PC-9 (cell line): ENCODE measurements at regions not wholly inside any gene's neighbourhood (a gene's known extent, or its start where the extent isn't known, plus 50 kb on each side); places are given as distances from the start of the nearest gene placed in this dataset.

Experiments used
- BruUV-seq: library from RNA; stranded (reverse); fragments of 400-500 nt; replicated peaks from 2 replicates; lab custom pipeline; 2021; lab: Mats Ljungman, UMichigan
- CTCF ChIA-PET: fragments of 300-600 bp; sonication (Branson Sonifier 250); formaldehyde crosslinking; loops from one replicate; lab custom pipeline; 2022; ENCODE audit warnings: antibody characterized with exemption; lab: Charles Lee
- POLR2A ChIA-PET: fragments of 300-600 bp; sonication (Branson Sonifier 250); formaldehyde crosslinking; loops from one replicate; lab custom pipeline; 2022; ENCODE audit warnings: antibody characterized with exemption; ENCODE audit not compliant: unreplicated experiment; lab: Charles Lee
- DNase-seq, 2 experiments: peaks; one replicate each; pipeline versions ENCODE4 v3.0.0 to v3.0.0-alpha.2; 2015 to 2022; ENCODE audit warnings: mixed read lengths in 1 of 2
- H2AFZ ChIP-seq: fragments of 200-600 bp; sonication (generic); 2 replicates; pipeline ENCODE4 v1.8.1; 2017; ENCODE audit warnings: antibody characterized with exemption
- H3F3A ChIP-seq: fragments of 200-600 bp; sonication (generic); 2 replicates; pipeline ENCODE4 v1.8.1; 2017; ENCODE audit warnings: antibody characterized with exemption, mild to moderate bottlenecking, low read depth; ENCODE audit not compliant: insufficient read depth
- H3K27ac ChIP-seq: fragments of 200-600 bp; sonication (generic); 2 replicates; pipeline ENCODE4 v1.6.1; 2016; ENCODE audit warnings: mixed run types
- H3K27me3 ChIP-seq: fragments of 200-600 bp; sonication (generic); 2 replicates; pipeline ENCODE4 v1.6.1; 2016; ENCODE audit warnings: low read depth, mixed run types; ENCODE audit not compliant: insufficient read depth
- H3K36me3 ChIP-seq: fragments of 200-600 bp; sonication (generic); 2 replicates; pipeline ENCODE4 v1.6.1; 2016; ENCODE audit warnings: low read depth, mixed run types
- H3K4me1 ChIP-seq: fragments of 200-600 bp; sonication (generic); replicated peaks from 2 replicates; pipeline ENCODE4 v1.6.1; 2016; ENCODE audit warnings: mixed run types; ENCODE audit not compliant: insufficient read depth
- H3K4me2 ChIP-seq: fragments of 200-600 bp; sonication (generic); 2 replicates; pipeline ENCODE4 v1.6.1; 2017; ENCODE audit warnings: mixed run types
- H3K4me3 ChIP-seq: fragments of 200-600 bp; sonication (generic); 2 replicates; pipeline ENCODE4 v1.6.1; 2016; ENCODE audit warnings: mixed run types
- H3K79me2 ChIP-seq: fragments of 200-600 bp; sonication (generic); 2 replicates; pipeline ENCODE4 v1.6.1; 2017; ENCODE audit warnings: low read depth, mixed run types
- H3K9me2 ChIP-seq: fragments of 200-600 bp; sonication (generic); 2 replicates; pipeline ENCODE4 v1.8.1; 2017; ENCODE audit warnings: mild to moderate bottlenecking; ENCODE audit not compliant: insufficient read depth
- H3K9me3 ChIP-seq: fragments of 200-600 bp; sonication (generic); 2 replicates; pipeline ENCODE4 v1.8.1; 2016; ENCODE audit warnings: low read depth; ENCODE audit not compliant: insufficient read depth
- H4K20me1 ChIP-seq: fragments of 200-600 bp; sonication (generic); 2 replicates; pipeline ENCODE4 v1.8.1; 2017; ENCODE audit not compliant: insufficient read depth
- EZH2 ChIP-seq: fragments of 200-600 bp; sonication (generic); IDR thresholded peaks from 2 replicates; pipeline ENCODE4 v1.8.0; 2017; ENCODE audit warnings: antibody characterized with exemption, low read depth
- intact Hi-C: fragments of 100-400 bp; cut with micrococcal nuclease; formaldehyde crosslinking; loops from one replicate; pipeline ENCODE4 v1.10.0; 2022; ENCODE audit not compliant: unreplicated experiment
- TF ChIP-seq, protein P1 (sequence below): fragments of 200-600 bp; sonication (generic); conservative IDR thresholded peaks from 2 replicates; pipeline ENCODE4 v1.6.1; 2017; ENCODE audit warnings: mixed run types, antibody characterized with exemption, mild to moderate bottlenecking, moderate library complexity

DNA sequence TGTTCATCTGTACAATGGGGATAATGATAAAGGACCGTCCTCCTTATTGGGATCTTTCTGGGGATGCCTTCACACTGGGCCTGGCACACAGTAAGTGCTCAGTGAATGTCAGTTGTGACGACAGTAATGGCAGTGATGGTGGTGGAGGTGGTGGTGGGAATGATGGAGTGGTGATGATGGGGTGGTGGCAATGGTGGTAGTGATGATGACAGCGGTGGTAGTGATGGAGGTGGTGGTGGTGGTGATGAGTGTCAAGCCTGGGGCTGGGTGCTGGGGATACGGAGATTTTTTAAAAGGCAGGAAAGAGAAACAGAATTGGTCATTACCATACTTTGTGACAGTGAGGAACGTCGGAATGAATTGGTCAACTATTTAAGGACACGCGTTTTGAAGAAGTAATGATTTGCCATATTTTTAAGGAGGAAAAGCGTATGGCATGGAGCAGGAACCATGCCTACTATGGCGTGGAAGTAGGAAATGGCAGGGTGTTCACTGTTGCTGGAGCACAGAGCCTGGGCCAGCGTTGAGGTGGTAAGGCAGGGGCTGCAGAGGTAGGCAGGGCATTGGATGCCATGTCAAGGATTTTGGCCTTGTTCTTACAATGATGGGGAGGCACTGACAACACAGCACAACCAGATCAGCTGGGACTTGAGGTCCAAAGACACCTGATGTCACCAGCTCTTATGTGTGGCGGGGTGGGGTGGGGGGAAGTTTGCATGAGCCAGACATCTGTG is 128.7 kb downstream of the ACTL8 start:
- Histone ChIP-seq H2AFZ (no peak overlapping the region), H4K20me1 (no peaks in the 10 kb centered on the region), H3K36me3 (no peaks in the 10 kb centered on the region), H3F3A (no peaks in the 10 kb centered on the region), H3K79me2 (no peaks in the 10 kb centered on the region), H3K27ac (no peak overlapping the region), H3K9me3 (no peaks in the 10 kb centered on the region), H3K9me2 (no peaks in the 10 kb centered on the region), H3K4me3 (no peak overlapping the region), H3K27me3 (peaks cover 24% of the 10 kb centered on the region; the same call in 1 of the 2 replicates), H3K4me1 (no peaks in the 10 kb centered on the region), H3K4me2 (no peak overlapping the region)
- BruUV-seq = no TSS peak
- TF ChIP-seq, protein P1, sequence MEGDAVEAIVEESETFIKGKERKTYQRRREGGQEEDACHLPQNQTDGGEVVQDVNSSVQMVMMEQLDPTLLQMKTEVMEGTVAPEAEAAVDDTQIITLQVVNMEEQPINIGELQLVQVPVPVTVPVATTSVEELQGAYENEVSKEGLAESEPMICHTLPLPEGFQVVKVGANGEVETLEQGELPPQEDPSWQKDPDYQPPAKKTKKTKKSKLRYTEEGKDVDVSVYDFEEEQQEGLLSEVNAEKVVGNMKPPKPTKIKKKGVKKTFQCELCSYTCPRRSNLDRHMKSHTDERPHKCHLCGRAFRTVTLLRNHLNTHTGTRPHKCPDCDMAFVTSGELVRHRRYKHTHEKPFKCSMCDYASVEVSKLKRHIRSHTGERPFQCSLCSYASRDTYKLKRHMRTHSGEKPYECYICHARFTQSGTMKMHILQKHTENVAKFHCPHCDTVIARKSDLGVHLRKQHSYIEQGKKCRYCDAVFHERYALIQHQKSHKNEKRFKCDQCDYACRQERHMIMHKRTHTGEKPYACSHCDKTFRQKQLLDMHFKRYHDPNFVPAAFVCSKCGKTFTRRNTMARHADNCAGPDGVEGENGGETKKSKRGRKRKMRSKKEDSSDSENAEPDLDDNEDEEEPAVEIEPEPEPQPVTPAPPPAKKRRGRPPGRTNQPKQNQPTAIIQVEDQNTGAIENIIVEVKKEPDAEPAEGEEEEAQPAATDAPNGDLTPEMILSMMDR = no peak
- no peak for TF ChIP-seq EZH2
- intact Hi-C loops = no loop called here
- DNase-seq = no peak
- CTCF ChIA-PET = no interaction called here
- POLR2A ChIA-PET = no interaction called here

DNA sequence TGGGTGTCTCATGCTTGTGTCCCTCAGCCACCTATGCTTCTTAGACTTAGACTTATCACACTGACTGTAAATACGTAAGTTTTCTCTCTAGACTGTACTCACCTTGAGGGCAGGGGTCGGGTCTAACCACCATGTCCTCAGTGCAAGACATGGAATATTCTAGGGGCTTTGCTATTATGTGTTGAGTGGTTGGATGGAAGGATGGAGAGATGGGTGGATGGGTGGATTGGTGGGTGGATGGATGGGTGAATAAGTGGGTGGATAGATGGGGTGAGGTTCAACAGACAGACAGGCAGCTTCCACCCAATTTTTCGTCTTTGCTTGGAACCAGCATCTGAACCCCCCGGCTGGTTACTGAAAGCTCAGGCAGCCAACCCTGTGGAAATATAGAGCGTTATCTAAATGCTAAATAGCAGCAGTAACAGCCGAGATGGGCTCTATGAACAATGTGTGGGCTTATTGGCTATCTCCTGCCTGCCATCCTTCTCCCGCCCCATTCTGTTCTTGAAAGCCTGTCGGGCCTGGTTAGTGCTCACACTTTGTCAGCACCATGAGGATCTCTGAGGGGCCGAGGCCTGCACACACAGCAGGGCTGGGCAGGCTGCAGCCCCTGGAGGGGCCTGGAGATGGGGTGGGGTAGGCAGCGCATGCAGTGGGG is 130.7 kb downstream of the ACTL8 start:
- no peak for TF ChIP-seq EZH2
- TF ChIP-seq, protein P1 = no peak
- ChIA-PET POLR2A (no interaction called here), CTCF (no interaction called here)
- no peak for DNase-seq
- H3K4me3 ChIP-seq = no peak overlapping the region
- intact Hi-C loops = no loop called here
- no peak overlapping the region for H2AFZ ChIP-seq
- H4K20me1 ChIP-seq = no peaks in the 10 kb centered on the region
- no peaks in the 10 kb centered on the region for H3F3A ChIP-seq
- no TSS peak for BruUV-seq
- H3K9me2 ChIP-seq = no peaks in the 10 kb centered on the region
- H3K4me1 ChIP-seq = no peaks in the 10 kb centered on the region
- no peak overlapping the region for H3K27ac ChIP-seq
- H3K27me3 ChIP-seq = peaks cover 43% of the 10 kb centered on the region
- no peak overlapping the region for H3K4me2 ChIP-seq
- H3K9me3 ChIP-seq = no peaks in the 10 kb centered on the region
- no peaks in the 10 kb centered on the region for H3K79me2 ChIP-seq
- no peaks in the 10 kb centered on the region for H3K36me3 ChIP-seq

DNA sequence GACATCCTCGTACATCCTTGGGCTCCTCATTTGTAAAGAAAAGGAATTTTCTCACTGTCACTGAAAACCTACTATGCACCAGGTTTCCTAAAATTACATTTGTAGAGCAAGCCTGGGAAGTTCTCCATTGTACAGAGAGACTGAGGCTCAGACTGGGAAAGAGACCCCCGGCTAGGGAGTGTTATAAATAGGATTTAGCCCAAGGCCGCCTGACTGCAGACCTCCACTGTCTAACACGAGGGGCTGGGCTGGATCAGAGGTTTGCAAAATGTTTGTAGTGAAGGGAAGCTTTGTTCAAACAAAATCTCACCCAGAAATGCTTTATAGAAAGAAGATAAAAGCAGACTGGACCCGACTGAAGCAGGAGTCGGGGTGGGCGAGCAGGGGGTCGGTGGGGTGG is 131.3 kb downstream of the ACTL8 start:
- no peaks in the 10 kb centered on the region for H3F3A ChIP-seq
- H3K4me2 ChIP-seq = no peak overlapping the region
- CTCF ChIA-PET = no interaction called here
- no peaks in the 10 kb centered on the region for H3K4me1 ChIP-seq
- H3K27me3 ChIP-seq = peaks cover 49% of the 10 kb centered on the region
- TF ChIP-seq, protein P1 = no peak
- no peak for TF ChIP-seq EZH2
- no peaks in the 10 kb centered on the region for H4K20me1 ChIP-seq
- no peaks in the 10 kb centered on the region for H3K36me3 ChIP-seq
- no peaks in the 10 kb centered on the region for H3K9me2 ChIP-seq
- H3K4me3 ChIP-seq = no peak overlapping the region
- POLR2A ChIA-PET = no interaction called here
- no peak overlapping the region for H3K27ac ChIP-seq
- H3K9me3 ChIP-seq = no peaks in the 10 kb centered on the region
- H2AFZ ChIP-seq = no peak overlapping the region
- no TSS peak for BruUV-seq
- no peaks in the 10 kb centered on the region for H3K79me2 ChIP-seq
- intact Hi-C loops = no loop called here
- DNase-seq = no peak
